Brain microvascular endothelial cell (primary cell): ENCODE measurements at regions not wholly inside any gene's neighbourhood (a gene's known extent, or its start where the extent isn't known, plus 50 kb on each side); places are given as distances from the start of the nearest gene placed in this dataset.
"Not testable (repeated sequence)": the region's sequence is repeated elsewhere in the genome, so short reads cannot be mapped to it uniquely, and the experiment has no call there.

Source experiments
- DNase-seq: peaks from one replicate; pipeline ENCODE4 v3.0.0-alpha.2; 2020
- H3K27ac ChIP-seq: fragments of 250-450 bp; sonication (Bioruptor Pico); 2 replicates; pipeline ENCODE4 v1.5.1; 2020; ENCODE audit warnings: mild to moderate bottlenecking, moderate library complexity
- H3K27me3 ChIP-seq: fragments of 250-450 bp; sonication (Bioruptor Pico); replicated peaks from 2 replicates; pipeline ENCODE4 v1.5.1; 2020; ENCODE audit warnings: mild to moderate bottlenecking
- H3K36me3 ChIP-seq: fragments of 250-450 bp; sonication (Bioruptor Pico); replicated peaks from 2 replicates; pipeline ENCODE4 v1.5.1; 2020; ENCODE audit warnings: mild to moderate bottlenecking
- H3K4me3 ChIP-seq: 2 replicates; pipeline ENCODE4 v1.5.1; 2011; ENCODE audit warnings: low read depth, mild to moderate bottlenecking, control low read depth, low read length, moderate library complexity
- in situ Hi-C: cut with HindIII; loops from 2 replicates; pipeline ENCODE4 v1.10.0; 2017; ENCODE audit warnings: low sequenced_read_pairs, low pct_ligation_motif_present
- TF ChIP-seq, protein P1 (sequence below): IDR thresholded peaks from 2 replicates; pipeline ENCODE4 v1.5.1; 2011; ENCODE audit warnings: low read depth, mild to moderate bottlenecking, moderate library complexity, low read length, control low read depth, inconsistent platforms; ENCODE audit errors: missing control alignments

- no peak for DNase-seq
- TF ChIP-seq, protein P1, sequence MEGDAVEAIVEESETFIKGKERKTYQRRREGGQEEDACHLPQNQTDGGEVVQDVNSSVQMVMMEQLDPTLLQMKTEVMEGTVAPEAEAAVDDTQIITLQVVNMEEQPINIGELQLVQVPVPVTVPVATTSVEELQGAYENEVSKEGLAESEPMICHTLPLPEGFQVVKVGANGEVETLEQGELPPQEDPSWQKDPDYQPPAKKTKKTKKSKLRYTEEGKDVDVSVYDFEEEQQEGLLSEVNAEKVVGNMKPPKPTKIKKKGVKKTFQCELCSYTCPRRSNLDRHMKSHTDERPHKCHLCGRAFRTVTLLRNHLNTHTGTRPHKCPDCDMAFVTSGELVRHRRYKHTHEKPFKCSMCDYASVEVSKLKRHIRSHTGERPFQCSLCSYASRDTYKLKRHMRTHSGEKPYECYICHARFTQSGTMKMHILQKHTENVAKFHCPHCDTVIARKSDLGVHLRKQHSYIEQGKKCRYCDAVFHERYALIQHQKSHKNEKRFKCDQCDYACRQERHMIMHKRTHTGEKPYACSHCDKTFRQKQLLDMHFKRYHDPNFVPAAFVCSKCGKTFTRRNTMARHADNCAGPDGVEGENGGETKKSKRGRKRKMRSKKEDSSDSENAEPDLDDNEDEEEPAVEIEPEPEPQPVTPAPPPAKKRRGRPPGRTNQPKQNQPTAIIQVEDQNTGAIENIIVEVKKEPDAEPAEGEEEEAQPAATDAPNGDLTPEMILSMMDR: no peak
- Histone ChIP-seq H3K4me3 (no peak overlapping the region), H3K27ac (no peak overlapping the region), H3K27me3 (no peaks in the 10 kb centered on the region), H3K36me3 (no peaks in the 10 kb centered on the region)
- in situ Hi-C loops: no loop called here
Measured at GRCh38 chr5:174919351-174919750, 195.0 kb downstream of the MSX2 start.

DNA sequence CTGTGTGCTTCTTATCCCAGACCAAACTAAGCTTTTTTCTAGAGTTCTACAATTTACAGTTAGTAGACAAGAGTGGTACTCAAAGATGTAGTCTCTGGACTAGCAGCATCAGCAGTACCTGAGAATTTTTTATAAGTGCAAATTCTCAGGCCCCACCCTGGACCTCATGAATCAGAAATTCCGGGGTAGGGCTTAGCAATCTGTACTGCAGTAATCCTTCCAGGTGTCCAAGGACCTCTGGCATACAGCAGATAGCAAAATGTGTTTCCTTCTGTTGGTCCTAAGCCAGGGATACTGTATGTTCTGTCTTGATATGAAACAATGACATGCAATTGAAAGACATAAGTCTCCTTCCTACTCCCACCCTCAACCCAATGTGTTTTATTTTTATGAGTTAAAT is 194.3 kb downstream of the MSX2 start:
- Histone ChIP-seq H3K4me3 (no peak overlapping the region), H3K27me3 (no peaks in the 10 kb centered on the region), H3K27ac (no peak overlapping the region), H3K36me3 (no peaks in the 10 kb centered on the region)
- in situ Hi-C loops: no loop called here
- TF ChIP-seq, protein P1: no peak
- no peak for DNase-seq

GRCh38 chr5:174917976-174918554 is 193.7 kb downstream of the MSX2 start:
- DNase-seq: no peak
- TF ChIP-seq, protein P1: no peak
- Histone ChIP-seq H3K36me3 (no peaks in the 10 kb centered on the region), H3K27me3 (no peaks in the 10 kb centered on the region), H3K4me3 (no peak overlapping the region), H3K27ac (no peak overlapping the region)
- in situ Hi-C loops: no loop called here

DNA sequence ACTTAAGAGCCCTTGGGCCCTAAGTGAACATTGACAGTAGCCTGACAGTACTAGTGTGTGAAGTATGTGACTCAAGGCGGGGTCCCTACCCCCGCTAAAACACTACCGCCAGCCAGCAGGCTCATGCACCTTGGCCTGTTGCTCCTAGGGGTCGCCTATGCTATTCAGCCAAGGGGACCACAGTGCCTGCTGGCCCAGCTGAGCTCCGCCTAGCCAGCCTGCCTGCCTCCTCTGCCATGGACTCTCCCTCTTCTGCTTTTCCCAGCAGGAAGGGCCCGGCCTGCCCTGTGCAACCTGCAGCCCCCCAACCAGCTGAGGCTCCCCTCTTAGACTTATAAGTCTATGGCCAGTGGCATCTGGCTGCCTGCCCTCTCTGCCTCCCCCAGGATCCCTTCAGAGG is 193.1 kb downstream of the MSX2 start:
- H3K27me3 ChIP-seq, H3K27ac ChIP-seq, H3K4me3 ChIP-seq, DNase-seq, in situ Hi-C loops, H3K36me3 ChIP-seq: not testable (repeated sequence)

- H3K27me3 ChIP-seq, H3K36me3 ChIP-seq, H3K27ac ChIP-seq, DNase-seq, H3K4me3 ChIP-seq, in situ Hi-C loops: not testable (repeated sequence)
Measured at GRCh38 chr5:174916924-174917323, 192.5 kb downstream of the MSX2 start.

GRCh38 chr5:174916227-174916626 is 191.8 kb downstream of the MSX2 start:
- Histone ChIP-seq H3K36me3 (no peaks in the 10 kb centered on the region), H3K27ac (no peak overlapping the region), H3K4me3 (no peak overlapping the region), H3K27me3 (no peaks in the 10 kb centered on the region)
- in situ Hi-C loops: no loop called here
- DNase-seq: no peak
- TF ChIP-seq, protein P1: no peak

DNA sequence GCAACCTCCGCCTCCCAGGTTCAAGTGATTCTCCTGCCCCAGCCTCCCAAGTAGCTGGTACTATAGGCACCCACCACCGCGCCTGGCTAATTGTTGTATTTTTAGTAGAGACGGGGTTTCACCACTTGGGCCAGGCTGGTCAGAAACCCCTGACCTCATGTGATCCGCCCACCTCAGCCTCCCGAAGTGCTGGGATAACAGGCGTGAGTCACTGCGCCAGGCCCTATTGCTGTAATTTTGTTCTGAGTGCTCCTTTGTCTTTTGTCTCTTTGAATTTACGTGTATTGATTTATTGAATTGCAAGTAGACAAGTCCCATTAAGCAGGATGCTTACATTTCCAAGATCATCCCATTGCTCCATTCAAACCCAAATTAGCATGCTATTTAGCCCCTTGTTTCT is 186.7 kb downstream of the MSX2 start:
- TF ChIP-seq, protein P1: no peak
- DNase-seq: no peak
- no peak overlapping the region for H3K4me3 ChIP-seq
- H3K27ac ChIP-seq: no peak overlapping the region
- no peaks in the 10 kb centered on the region for H3K27me3 ChIP-seq
- H3K36me3 ChIP-seq: no peaks in the 10 kb centered on the region
- in situ Hi-C loops: no loop called here
